ENCODE measurements at regions not wholly inside any gene's neighbourhood (a gene's known extent, or its start where the extent isn't known, plus 50 kb on each side); places are given as distances from the start of the nearest gene placed in this dataset.

GRCh38 chr12:13487326-13487725 lies 290.8 kb downstream of the EMP1 start:
- H3K9me3 ChIP-seq (ENCODE audit: control insufficient read depth in 4 of 4, low read length in 3 of 4) = no peaks in the 10 kb centered on the region
- peaks cover 0 to 19% (median 7%) of the 10 kb centered on the region in 4 donors for H3K4me1 ChIP-seq (ENCODE audit: control insufficient read depth in 4 of 4, insufficient read depth in 4 of 4, low read length in 3 of 4)
- no peak for TF ChIP-seq SP1 (IDR thresholded peaks at IDR 0.05)
- no peak for TF ChIP-seq YY1 (IDR thresholded peaks at IDR 0.05)
- TF ChIP-seq NR2F2 (IDR thresholded peaks at IDR 0.05) = no peak
- TF ChIP-seq CTCF (IDR thresholded peaks at IDR 0.05; ENCODE audit: low read depth, low read length, missing input control) = no peak
- TF ChIP-seq RXRA (IDR thresholded peaks at IDR 0.05) = no peak
- TF ChIP-seq FOXA1 (IDR thresholded peaks at IDR 0.05) = no peak
- no peak for TF ChIP-seq ATF3 (IDR thresholded peaks at IDR 0.05)
- TF ChIP-seq FOXA2 (IDR thresholded peaks at IDR 0.05) = no peak
- TF ChIP-seq RAD21 (IDR thresholded peaks at IDR 0.05) = no peak
- TF ChIP-seq JUND (IDR thresholded peaks at IDR 0.05) = no peak
- TF ChIP-seq HNF4A (conservative IDR thresholded peaks at IDR 0.05) = no peak
- no peak for TF ChIP-seq EGR1 (IDR thresholded peaks at IDR 0.05; ENCODE audit: low read depth in 2 of 2)
- no peak for TF ChIP-seq REST (IDR thresholded peaks at IDR 0.05)
- TF ChIP-seq GABPA (IDR thresholded peaks at IDR 0.05 in 1 of 2, conservative IDR thresholded peaks at IDR 0.05 in 1 of 2) = no peak
- no peak for TF ChIP-seq HNF4G (IDR thresholded peaks at IDR 0.05)
- TF ChIP-seq ZBTB33 (IDR thresholded peaks at IDR 0.05) = no peak
- H3K27ac ChIP-seq (ENCODE audit: low read depth in 1 of 2, low read length in 2 of 2) = no peak overlapping the region
- no peaks in the 10 kb centered on the region for H3K27me3 ChIP-seq (ENCODE audit: control insufficient read depth in 4 of 4, insufficient read depth in 4 of 4, low read length in 3 of 4)
- no peak for DNase-seq (ENCODE audit: low spot score)
- WGBS = 81% methylated on average over 7 of the region's 7 CpGs
- no peak overlapping the region for H3K9ac ChIP-seq (ENCODE audit: low read depth in 1 of 2, low read length in 2 of 2)
- no peak overlapping the region for H3K4me3 ChIP-seq (ENCODE audit: low read depth in 1 of 3, low read length in 3 of 3)
- H3K36me3 ChIP-seq (ENCODE audit: control insufficient read depth in 4 of 4, insufficient read depth in 3 of 4, low read depth in 1 of 4, low read length in 3 of 4) = no peaks in the 10 kb centered on the region

- 40% methylated on average over 3 of the region's 3 CpGs for WGBS
- H3K36me3 ChIP-seq (ENCODE audit: control insufficient read depth in 4 of 4, insufficient read depth in 3 of 4, low read depth in 1 of 4, low read length in 3 of 4) = no peaks in the 10 kb centered on the region
- no peak overlapping the region for H3K27ac ChIP-seq (ENCODE audit: low read depth in 1 of 2, low read length in 2 of 2)
- no peaks in the 10 kb centered on the region for H3K9me3 ChIP-seq (ENCODE audit: control insufficient read depth in 4 of 4, low read length in 3 of 4)
- no peak for DNase-seq (ENCODE audit: low spot score)
- no peaks in the 10 kb centered on the region for H3K27me3 ChIP-seq (ENCODE audit: control insufficient read depth in 4 of 4, insufficient read depth in 4 of 4, low read length in 3 of 4)
- no peak overlapping the region for H3K4me3 ChIP-seq (ENCODE audit: low read depth in 1 of 3, low read length in 3 of 3)
- no peak overlapping the region for H3K9ac ChIP-seq (ENCODE audit: low read depth in 1 of 2, low read length in 2 of 2)
- H3K4me1 ChIP-seq (ENCODE audit: control insufficient read depth in 4 of 4, insufficient read depth in 4 of 4, low read length in 3 of 4) = peaks cover 0 to 19% (median 7%) of the 10 kb centered on the region in 4 donors
- TF ChIP-seq ZBTB33 (IDR thresholded peaks at IDR 0.05) = no peak
- TF ChIP-seq HNF4G (IDR thresholded peaks at IDR 0.05) = peak; percentile 57
- no peak for TF ChIP-seq FOXA1 (IDR thresholded peaks at IDR 0.05)
- no peak for TF ChIP-seq SP1 (IDR thresholded peaks at IDR 0.05)
- TF ChIP-seq NR2F2 (IDR thresholded peaks at IDR 0.05) = no peak
- TF ChIP-seq CTCF (IDR thresholded peaks at IDR 0.05; ENCODE audit: low read depth, low read length, missing input control) = no peak
- no peak for TF ChIP-seq GABPA (IDR thresholded peaks at IDR 0.05 in 1 of 2, conservative IDR thresholded peaks at IDR 0.05 in 1 of 2)
- no peak for TF ChIP-seq MAX (IDR thresholded peaks at IDR 0.05)
- TF ChIP-seq RXRA (IDR thresholded peaks at IDR 0.05) = peak; percentile 68 to 71
- no peak for TF ChIP-seq JUND (IDR thresholded peaks at IDR 0.05)
- no peak for TF ChIP-seq TAF1 (conservative IDR thresholded peaks at IDR 0.05)
- no peak for TF ChIP-seq EGR1 (IDR thresholded peaks at IDR 0.05; ENCODE audit: low read depth in 2 of 2)
These were observed 290.3 kb downstream of the EMP1 start for GRCh38 chr12:13486794-13487193.

Measured in liver (tissue), 8 donors.